SJSA1 (cell line): ENCODE measurements at regions not wholly inside any gene's neighbourhood (a gene's known extent, or its start where the extent isn't known, plus 50 kb on each side); places are given as distances from the start of the nearest gene placed in this dataset.

Experiments used
- DNase-seq, 2 experiments: peaks; one replicate each; pipeline ENCODE4 v3.0.0-alpha.2; 2015 to 2020; ENCODE audit warnings: low spot score in 2 of 2, low read depth in 1 of 2
- H3K27ac ChIP-seq: fragments of 250-450 bp; sonication (Bioruptor Pico); 2 replicates; pipeline ENCODE4 v1.5.1; 2020; ENCODE audit warnings: mild to moderate bottlenecking, moderate library complexity
- H3K27me3 ChIP-seq: fragments of 250-450 bp; sonication (Bioruptor Pico); replicated peaks from 2 replicates; pipeline ENCODE4 v1.5.1; 2020; ENCODE audit warnings: mild to moderate bottlenecking, moderate library complexity
- H3K36me3 ChIP-seq: fragments of 250-450 bp; sonication (Bioruptor Pico); 2 replicates; pipeline ENCODE4 v1.5.1; 2020; ENCODE audit warnings: mild to moderate bottlenecking
- H3K4me1 ChIP-seq: fragments of 250-450 bp; sonication (Bioruptor Pico); replicated peaks from 2 replicates; pipeline ENCODE4 v1.6.1; 2021; ENCODE audit warnings: mild to moderate bottlenecking
- H3K4me3 ChIP-seq: fragments of 250-450 bp; sonication (Bioruptor Pico); 2 replicates; pipeline ENCODE4 v1.5.1; 2020; ENCODE audit warnings: mild to moderate bottlenecking
- H3K9me3 ChIP-seq: fragments of 250-450 bp; sonication (Bioruptor Pico); replicated peaks from 2 replicates; pipeline ENCODE4 v1.5.1; 2020; ENCODE audit warnings: mild to moderate bottlenecking

- H3K4me3 ChIP-seq, result no peak overlapping the region
- H3K9me3 ChIP-seq, result no peaks in the 10 kb centered on the region
- no peaks in the 10 kb centered on the region for H3K4me1 ChIP-seq
- H3K36me3 ChIP-seq, result no peaks in the 10 kb centered on the region
- H3K27ac ChIP-seq, result no peak overlapping the region
- no peaks in the 10 kb centered on the region for H3K27me3 ChIP-seq
- DNase-seq, result no peak
These were observed 288.0 kb upstream of the SFRP2 start for GRCh38 chr4:154076921-154077320.

GRCh38 chr4:154073107-154073822, 284.4 kb upstream of the SFRP2 start:
- H3K4me1 ChIP-seq, result no peaks in the 10 kb centered on the region
- H3K27me3 ChIP-seq, result no peaks in the 10 kb centered on the region
- DNase-seq, result peak in 1 of 2 experiments; percentile 4
- H3K4me3 ChIP-seq, result no peak overlapping the region
- no peaks in the 10 kb centered on the region; the same call in 1 of the 2 replicates for H3K9me3 ChIP-seq
- H3K27ac ChIP-seq, result no peak overlapping the region
- no peaks in the 10 kb centered on the region for H3K36me3 ChIP-seq

GRCh38 chr4:154067786-154068185, 278.9 kb upstream of the SFRP2 start:
- no peak for DNase-seq
- H3K27ac ChIP-seq, result no peak overlapping the region
- H3K4me3 ChIP-seq, result no peak overlapping the region
- no peaks in the 10 kb centered on the region; the same call in 1 of the 2 replicates for H3K9me3 ChIP-seq
- H3K4me1 ChIP-seq, result no peaks in the 10 kb centered on the region
- no peaks in the 10 kb centered on the region for H3K27me3 ChIP-seq
- no peaks in the 10 kb centered on the region for H3K36me3 ChIP-seq

- Histone ChIP-seq H3K27me3 (no peaks in the 10 kb centered on the region), H3K9me3 (no peaks in the 10 kb centered on the region; the same call in 1 of the 2 replicates), H3K36me3 (no peaks in the 10 kb centered on the region), H3K4me1 (no peaks in the 10 kb centered on the region), H3K4me3 (no peak overlapping the region), H3K27ac (no peak overlapping the region)
- no peak for DNase-seq
These were observed 276.5 kb upstream of the SFRP2 start for GRCh38 chr4:154065368-154065767.

- no peaks in the 10 kb centered on the region for H3K27me3 ChIP-seq
- no peak overlapping the region for H3K4me3 ChIP-seq
- H3K27ac ChIP-seq, result no peak overlapping the region
- H3K36me3 ChIP-seq, result no peaks in the 10 kb centered on the region
- no peak for DNase-seq
- no peaks in the 10 kb centered on the region for H3K4me1 ChIP-seq
- H3K9me3 ChIP-seq, result no peaks in the 10 kb centered on the region
These were observed 275.4 kb upstream of the SFRP2 start for GRCh38 chr4:154064244-154064643.

GRCh38 chr4:154049457-154050181, 260.7 kb upstream of the SFRP2 start:
- Histone ChIP-seq H3K4me1 (no peaks in the 10 kb centered on the region), H3K4me3 (no peak overlapping the region), H3K9me3 (no peaks in the 10 kb centered on the region), H3K27me3 (no peaks in the 10 kb centered on the region), H3K36me3 (no peaks in the 10 kb centered on the region), H3K27ac (no peak overlapping the region)
- DNase-seq, result no peak

- no peaks in the 10 kb centered on the region for H3K9me3 ChIP-seq
- H3K27ac ChIP-seq, result no peak overlapping the region
- H3K4me1 ChIP-seq, result no peaks in the 10 kb centered on the region
These were observed 258.9 kb upstream of the SFRP2 start for GRCh38 chr4:154047733-154048132.

GRCh38 chr4:154044742-154045485, 256.0 kb upstream of the SFRP2 start:
- H3K4me1 ChIP-seq, result no peaks in the 10 kb centered on the region
- DNase-seq, result no peak
- no peak overlapping the region for H3K4me3 ChIP-seq
- no peaks in the 10 kb centered on the region for H3K27me3 ChIP-seq
- no peak overlapping the region for H3K27ac ChIP-seq
- H3K36me3 ChIP-seq, result no peaks in the 10 kb centered on the region
- H3K9me3 ChIP-seq, result no peaks in the 10 kb centered on the region

More at GRCh38 chr4:154047733-154048132, 258.9 kb upstream of the SFRP2 start:
- H3K36me3 ChIP-seq, result no peaks in the 10 kb centered on the region
- no peaks in the 10 kb centered on the region for H3K27me3 ChIP-seq
- no peak overlapping the region for H3K4me3 ChIP-seq
- no peak for DNase-seq

- Histone ChIP-seq H3K27ac (no peak overlapping the region), H3K9me3 (no peaks in the 10 kb centered on the region), H3K4me3 (no peak overlapping the region), H3K4me1 (no peaks in the 10 kb centered on the region), H3K27me3 (no peaks in the 10 kb centered on the region), H3K36me3 (no peaks in the 10 kb centered on the region)
- DNase-seq, result no peak
These were observed 255.2 kb upstream of the SFRP2 start for GRCh38 chr4:154044108-154044531.

GRCh38 chr4:154041640-154042039, 252.8 kb upstream of the SFRP2 start:
- no peak overlapping the region for H3K4me3 ChIP-seq
- no peaks in the 10 kb centered on the region for H3K36me3 ChIP-seq
- no peaks in the 10 kb centered on the region for H3K27me3 ChIP-seq
- H3K9me3 ChIP-seq, result no peaks in the 10 kb centered on the region
- H3K27ac ChIP-seq, result no peak overlapping the region
- no peak for DNase-seq
- H3K4me1 ChIP-seq, result no peaks in the 10 kb centered on the region

GRCh38 chr4:154039435-154040343, 250.8 kb upstream of the SFRP2 start:
- H3K4me1 ChIP-seq, result no peaks in the 10 kb centered on the region
- no peak overlapping the region for H3K27ac ChIP-seq
- no peaks in the 10 kb centered on the region for H3K27me3 ChIP-seq
- H3K4me3 ChIP-seq, result no peak overlapping the region
- DNase-seq, result no peak
- no peaks in the 10 kb centered on the region for H3K36me3 ChIP-seq
- H3K9me3 ChIP-seq, result no peaks in the 10 kb centered on the region

- H3K4me1 ChIP-seq, result no peaks in the 10 kb centered on the region
- no peak for DNase-seq
These were observed 248.0 kb upstream of the SFRP2 start for GRCh38 chr4:154036856-154037255.

GRCh38 chr4:154035341-154035740, 246.5 kb upstream of the SFRP2 start:
- Histone ChIP-seq H3K27ac (no peak overlapping the region), H3K4me1 (no peaks in the 10 kb centered on the region), H3K4me3 (no peak overlapping the region), H3K9me3 (no peaks in the 10 kb centered on the region), H3K36me3 (no peaks in the 10 kb centered on the region), H3K27me3 (no peaks in the 10 kb centered on the region)
- DNase-seq, result no peak

More at GRCh38 chr4:154036856-154037255, 248.0 kb upstream of the SFRP2 start:
- H3K36me3 ChIP-seq, result no peaks in the 10 kb centered on the region
- no peak overlapping the region for H3K27ac ChIP-seq
- H3K27me3 ChIP-seq, result no peaks in the 10 kb centered on the region
- H3K4me3 ChIP-seq, result no peak overlapping the region
- H3K9me3 ChIP-seq, result no peaks in the 10 kb centered on the region
